MM.1S (cell line): ENCODE measurements at regions not wholly inside any gene's neighbourhood (a gene's known extent, or its start where the extent isn't known, plus 50 kb on each side); places are given as distances from the start of the nearest gene placed in this dataset.
"Not testable (repeated sequence)": the region's sequence is repeated elsewhere in the genome, so short reads cannot be mapped to it uniquely, and the experiment has no call there.

Experiments
- DNase-seq: peaks from one replicate; pipeline ENCODE4 v3.0.0-alpha.2; 2015
- H2AFZ ChIP-seq: fragments of 300-600 bp; sonication (generic); 2 replicates; pipeline ENCODE4 v1.6.0; 2016; ENCODE audit warnings: antibody characterized with exemption, low read length
- H3F3A ChIP-seq: fragments of 300-600 bp; sonication (generic); 2 replicates; pipeline ENCODE4 v1.6.1; 2016; ENCODE audit warnings: mild to moderate bottlenecking, antibody characterized with exemption, low read length, moderate library complexity, mixed read lengths; ENCODE audit not compliant: insufficient read depth
- H3K27ac ChIP-seq: fragments of 300-600 bp; sonication (generic); 2 replicates; pipeline ENCODE4 v1.5.1; 2016; ENCODE audit warnings: mild to moderate bottlenecking, low read length
- H3K27me3 ChIP-seq: fragments of 300-600 bp; sonication (generic); replicated peaks from 2 replicates; pipeline ENCODE4 v1.6.0; 2016; ENCODE audit warnings: low read length; ENCODE audit not compliant: insufficient read depth
- H3K36me3 ChIP-seq: fragments of 300-600 bp; sonication (generic); replicated peaks from 2 replicates; pipeline ENCODE4 v1.6.1; 2016; ENCODE audit warnings: mild to moderate bottlenecking, low read length, mixed read lengths; ENCODE audit not compliant: insufficient read depth
- H3K4me1 ChIP-seq: fragments of 300-600 bp; sonication (generic); 2 replicates; pipeline ENCODE4 v1.6.1; 2016; ENCODE audit warnings: low read length, mixed read lengths
- H3K4me2 ChIP-seq: fragments of 300-600 bp; sonication (generic); 2 replicates; pipeline ENCODE4 v1.6.0; 2016; ENCODE audit warnings: low read depth, low read length
- H3K4me3 ChIP-seq: fragments of 300-600 bp; sonication (generic); 2 replicates; pipeline ENCODE4 v1.5.1; 2016; ENCODE audit warnings: low read length, mixed read lengths
- H3K79me2 ChIP-seq: fragments of 300-600 bp; sonication (generic); 2 replicates; pipeline ENCODE4 v1.6.1; 2016; ENCODE audit warnings: mixed run types, low read length, mixed read lengths
- H3K9ac ChIP-seq: fragments of 300-600 bp; sonication (generic); 2 replicates; pipeline ENCODE4 v1.6.1; 2016; ENCODE audit warnings: low read length, mixed read lengths
- H3K9me2 ChIP-seq: fragments of 300-600 bp; sonication (generic); replicated peaks from 2 replicates; pipeline ENCODE4 v1.6.1; 2016; ENCODE audit warnings: mild to moderate bottlenecking, low read length, mixed read lengths; ENCODE audit not compliant: insufficient read depth
- H3K9me3 ChIP-seq: fragments of 300-600 bp; sonication (generic); replicated peaks from 2 replicates; pipeline ENCODE4 v1.6.1; 2016; ENCODE audit warnings: mild to moderate bottlenecking, low read length, mixed read lengths; ENCODE audit not compliant: insufficient read depth
- H4K20me1 ChIP-seq: fragments of 300-600 bp; sonication (generic); 2 replicates; pipeline ENCODE4 v1.6.1; 2016; ENCODE audit warnings: mild to moderate bottlenecking, low read length, moderate library complexity, mixed read lengths; ENCODE audit not compliant: insufficient read depth
- CTCF ChIP-seq: fragments of 300-600 bp; sonication (generic); IDR thresholded peaks from 2 replicates; pipeline ENCODE4 v1.5.1; 2016; ENCODE audit warnings: antibody characterized with exemption, low read length, mixed read lengths
- EZH2 ChIP-seq: fragments of 300-600 bp; sonication (generic); optimal IDR thresholded peaks from 2 replicates; pipeline ENCODE3; 2017; ENCODE audit warnings: low read depth, mild to moderate bottlenecking, antibody characterized with exemption, low read length, mixed read lengths
- EZH2phosphoT487 ChIP-seq: fragments of 300-600 bp; sonication (generic); IDR thresholded peaks from 2 replicates; pipeline ENCODE4 v1.6.1; 2018; ENCODE audit warnings: antibody characterized with exemption, low read length

DNA sequence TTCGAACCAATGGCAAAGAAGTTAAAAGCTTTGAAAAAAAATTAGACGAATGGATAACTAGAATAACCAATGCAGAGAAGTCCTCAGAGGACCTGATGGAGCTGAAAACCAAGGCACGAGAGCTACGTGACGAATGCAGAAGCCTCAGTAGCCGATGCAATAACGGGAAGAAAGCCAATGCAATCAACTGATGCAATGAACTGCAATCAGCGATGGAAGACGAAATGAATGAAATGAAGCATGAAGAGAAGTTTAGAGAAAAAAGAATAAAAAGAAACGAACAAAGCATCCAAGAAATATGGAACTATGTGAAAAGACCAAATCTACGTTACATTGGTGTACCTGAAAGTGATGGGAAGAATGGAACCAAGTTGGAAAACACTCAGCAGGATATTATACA is 52.6 kb upstream of the MRPS30 start:
- H3K9me3 ChIP-seq, H4K20me1 ChIP-seq, H2AFZ ChIP-seq, H3K9me2 ChIP-seq, H3K9ac ChIP-seq, H3K27me3 ChIP-seq, H3K4me2 ChIP-seq, H3F3A ChIP-seq, H3K79me2 ChIP-seq, DNase-seq, H3K4me1 ChIP-seq, H3K36me3 ChIP-seq, H3K4me3 ChIP-seq, H3K27ac ChIP-seq: not testable (repeated sequence)

DNA sequence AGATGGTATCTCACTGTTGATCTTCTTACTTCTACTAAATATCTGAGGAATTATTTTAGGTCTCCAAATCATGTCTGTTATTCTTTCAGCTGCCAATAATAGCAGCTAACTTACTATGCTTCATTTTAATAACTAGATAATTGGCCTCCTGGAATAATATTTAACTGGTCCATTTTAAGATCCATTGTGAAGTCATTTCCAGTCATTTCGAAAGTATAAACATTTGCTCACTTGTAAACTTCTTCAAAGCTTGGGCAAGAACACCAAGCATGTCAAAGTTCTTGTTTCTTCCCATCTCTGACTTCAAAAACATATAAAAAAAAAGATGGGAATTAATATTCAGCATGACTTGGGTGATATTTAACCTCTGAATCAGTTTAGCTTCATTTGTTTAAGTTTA is 61.4 kb upstream of the MRPS30 start:
- Histone ChIP-seq H3F3A (no peaks in the 10 kb centered on the region), H3K36me3 (no peaks in the 10 kb centered on the region), H3K4me3 (no peak overlapping the region), H3K4me1 (no peaks in the 10 kb centered on the region), H3K79me2 (no peaks in the 10 kb centered on the region), H3K9me3 (no peaks in the 10 kb centered on the region), H3K27ac (no peak overlapping the region), H3K9me2 (no peaks in the 10 kb centered on the region), H3K4me2 (no peak overlapping the region), H3K9ac (no peak overlapping the region), H4K20me1 (no peaks in the 10 kb centered on the region), H2AFZ (no peak overlapping the region), H3K27me3 (no peaks in the 10 kb centered on the region)
- no peak for DNase-seq
- TF ChIP-seq EZH2 (no peak), CTCF (no peak), EZH2phosphoT487 (no peak)

DNA sequence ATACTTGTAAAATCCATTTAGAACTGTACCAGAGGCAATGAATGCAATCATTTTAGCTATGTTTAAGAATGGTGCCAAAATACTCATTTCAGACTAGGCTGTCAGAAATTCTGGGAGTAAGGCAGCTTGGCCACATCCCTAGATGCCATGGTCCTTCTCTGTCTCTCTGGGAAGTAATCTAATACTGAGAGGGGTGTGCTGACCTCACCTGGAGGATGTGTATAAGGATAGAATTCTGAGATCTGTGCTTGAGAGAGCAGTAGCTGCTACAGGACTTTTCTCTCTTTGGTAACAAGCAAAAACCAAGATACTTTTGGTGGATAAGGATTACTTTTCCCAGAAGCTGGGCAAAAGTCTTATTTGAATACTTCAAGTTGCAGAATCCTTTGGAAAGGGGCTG is 68.1 kb upstream of the MRPS30 start:
- no peaks in the 10 kb centered on the region for H3K4me1 ChIP-seq
- no peak overlapping the region for H3K4me3 ChIP-seq
- no peak overlapping the region for H3K4me2 ChIP-seq
- no peak overlapping the region for H2AFZ ChIP-seq
- H3K9ac ChIP-seq: no peak overlapping the region
- no peaks in the 10 kb centered on the region for H3F3A ChIP-seq
- no peak for TF ChIP-seq EZH2phosphoT487
- TF ChIP-seq CTCF: no peak
- TF ChIP-seq EZH2: no peak
- H3K27ac ChIP-seq: no peak overlapping the region
- H3K9me2 ChIP-seq: no peaks in the 10 kb centered on the region
- H4K20me1 ChIP-seq: no peaks in the 10 kb centered on the region
- H3K27me3 ChIP-seq: no peaks in the 10 kb centered on the region
- no peak for DNase-seq
- H3K79me2 ChIP-seq: no peaks in the 10 kb centered on the region
- H3K36me3 ChIP-seq: no peaks in the 10 kb centered on the region
- H3K9me3 ChIP-seq: no peaks in the 10 kb centered on the region

DNA sequence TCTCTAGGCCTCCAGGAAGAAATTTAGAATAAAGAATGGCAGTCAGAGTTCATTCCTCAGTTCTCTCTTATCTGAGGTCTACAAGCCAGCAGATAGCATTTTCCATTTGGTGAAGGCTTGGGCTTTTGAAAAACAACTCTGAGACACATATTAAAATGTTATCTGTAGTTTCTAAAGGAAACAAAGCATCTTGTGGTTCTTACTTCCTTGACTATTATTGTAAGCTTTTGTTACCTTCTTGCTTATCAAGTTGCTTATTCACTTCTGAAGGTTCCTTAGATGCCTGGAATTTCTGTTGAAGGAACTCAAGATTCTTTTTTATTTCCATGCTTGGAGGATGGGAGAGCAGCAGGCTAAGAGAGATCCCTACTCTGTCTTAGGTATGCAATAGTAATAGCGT is 79.2 kb upstream of the MRPS30 start:
- Histone ChIP-seq H3K27me3 (no peaks in the 10 kb centered on the region), H3K9me2 (no peaks in the 10 kb centered on the region), H3K36me3 (no peaks in the 10 kb centered on the region), H3K27ac (no peak overlapping the region), H3K9ac (no peak overlapping the region), H3K4me1 (no peaks in the 10 kb centered on the region), H3K9me3 (no peaks in the 10 kb centered on the region), H2AFZ (no peak overlapping the region), H4K20me1 (no peaks in the 10 kb centered on the region), H3K4me2 (no peak overlapping the region), H3K79me2 (no peaks in the 10 kb centered on the region), H3K4me3 (no peak overlapping the region), H3F3A (no peaks in the 10 kb centered on the region)
- DNase-seq: no peak
- TF ChIP-seq CTCF (no peak), EZH2phosphoT487 (no peak), EZH2 (no peak)
